Right kidney (tissue), 1 donor: ENCODE measurements at regions not wholly inside any gene's neighbourhood (a gene's known extent, or its start where the extent isn't known, plus 50 kb on each side); places are given as distances from the start of the nearest gene placed in this dataset.
A peak's percentile ranks its signal among the peaks of the same experiment; 100 is the strongest.

Experiments used
- DNase-seq: peaks from one replicate; pipeline ENCODE4 v3.0.0-alpha.2; 2016

GRCh38 chr4:129167640-129168260 lies 71.8 kb downstream of the C4orf33 start:
- DNase-seq = peak; percentile 23

- no peak for DNase-seq
Observed at GRCh38 chr4:129172181-129172580, 76.2 kb downstream of the C4orf33 start.

- no peak for DNase-seq
Observed at GRCh38 chr4:129176864-129177263, 80.9 kb downstream of the C4orf33 start.

GRCh38 chr4:129179276-129179675 lies 83.3 kb downstream of the C4orf33 start:
- no peak for DNase-seq

GRCh38 chr4:129189630-129190029 lies 93.7 kb downstream of the C4orf33 start:
- no peak for DNase-seq

- DNase-seq = no peak
Observed at GRCh38 chr4:129193357-129194100, 97.6 kb downstream of the C4orf33 start.

- DNase-seq = no peak
Observed at GRCh38 chr4:129208481-129208880, 112.5 kb downstream of the C4orf33 start.

- DNase-seq = no peak
Observed at GRCh38 chr4:129213692-129214091, 117.7 kb downstream of the C4orf33 start.

- DNase-seq = peak; percentile 17
Observed at GRCh38 chr4:129218360-129218759, 122.4 kb downstream of the C4orf33 start.

- DNase-seq = no peak
Observed at GRCh38 chr4:129218897-129219296, 122.9 kb downstream of the C4orf33 start.

GRCh38 chr4:129220254-129220653 lies 124.3 kb downstream of the C4orf33 start:
- DNase-seq = no peak

GRCh38 chr4:129223945-129224344 lies 128.0 kb downstream of the C4orf33 start:
- no peak for DNase-seq

- DNase-seq = no peak
Observed at GRCh38 chr4:129230846-129231245, 134.9 kb downstream of the C4orf33 start.

- DNase-seq = no peak
Observed at GRCh38 chr4:129231945-129232588, 136.1 kb downstream of the C4orf33 start.

- no peak for DNase-seq
Observed at GRCh38 chr4:129232589-129233337, 136.8 kb downstream of the C4orf33 start.

GRCh38 chr4:129233691-129234090 lies 137.7 kb downstream of the C4orf33 start:
- DNase-seq = no peak

GRCh38 chr4:129236351-129236750 lies 140.4 kb downstream of the C4orf33 start:
- DNase-seq = no peak

- DNase-seq = no peak
Observed at GRCh38 chr4:129239088-129239487, 143.1 kb downstream of the C4orf33 start.

GRCh38 chr4:129240816-129241215 lies 144.9 kb downstream of the C4orf33 start:
- DNase-seq = no peak

GRCh38 chr4:129246145-129246544 lies 150.2 kb downstream of the C4orf33 start:
- no peak for DNase-seq

- no peak for DNase-seq
Observed at GRCh38 chr4:129246910-129247461, 151.0 kb downstream of the C4orf33 start.

GRCh38 chr4:129248621-129249020 lies 152.7 kb downstream of the C4orf33 start:
- no peak for DNase-seq

- no peak for DNase-seq
Observed at GRCh38 chr4:129254126-129254525, 158.2 kb downstream of the C4orf33 start.
